ENCODE measurements at regions not wholly inside any gene's neighbourhood (a gene's known extent, or its start where the extent isn't known, plus 50 kb on each side); places are given as distances from the start of the nearest gene placed in this dataset.

GRCh38 chr6:54617730-54618129 lies 228.8 kb upstream of the FAM83B start:
- TF ChIP-seq POLR2AphosphoS5 (IDR thresholded peaks at IDR 0.05; ENCODE audit: low read depth) = no peak
- TF ChIP-seq, protein P1, sequence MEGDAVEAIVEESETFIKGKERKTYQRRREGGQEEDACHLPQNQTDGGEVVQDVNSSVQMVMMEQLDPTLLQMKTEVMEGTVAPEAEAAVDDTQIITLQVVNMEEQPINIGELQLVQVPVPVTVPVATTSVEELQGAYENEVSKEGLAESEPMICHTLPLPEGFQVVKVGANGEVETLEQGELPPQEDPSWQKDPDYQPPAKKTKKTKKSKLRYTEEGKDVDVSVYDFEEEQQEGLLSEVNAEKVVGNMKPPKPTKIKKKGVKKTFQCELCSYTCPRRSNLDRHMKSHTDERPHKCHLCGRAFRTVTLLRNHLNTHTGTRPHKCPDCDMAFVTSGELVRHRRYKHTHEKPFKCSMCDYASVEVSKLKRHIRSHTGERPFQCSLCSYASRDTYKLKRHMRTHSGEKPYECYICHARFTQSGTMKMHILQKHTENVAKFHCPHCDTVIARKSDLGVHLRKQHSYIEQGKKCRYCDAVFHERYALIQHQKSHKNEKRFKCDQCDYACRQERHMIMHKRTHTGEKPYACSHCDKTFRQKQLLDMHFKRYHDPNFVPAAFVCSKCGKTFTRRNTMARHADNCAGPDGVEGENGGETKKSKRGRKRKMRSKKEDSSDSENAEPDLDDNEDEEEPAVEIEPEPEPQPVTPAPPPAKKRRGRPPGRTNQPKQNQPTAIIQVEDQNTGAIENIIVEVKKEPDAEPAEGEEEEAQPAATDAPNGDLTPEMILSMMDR (conservative IDR thresholded peaks at IDR 0.05; ENCODE audit: low read depth in 2 of 2) = no peak
